Stimulated activated CD8-positive, alpha-beta memory T cell treated with anti-CD3 and anti-CD28 coated beads, Interleukin-15, amount 100 ng/mL, for 24 hours (primary cell): ENCODE measurements at regions not wholly inside any gene's neighbourhood (a gene's known extent, or its start where the extent isn't known, plus 50 kb on each side); places are given as distances from the start of the nearest gene placed in this dataset.

ENCODE experiments used
- DNase-seq: peaks from one replicate; pipeline ENCODE4 v3.0.0-alpha.2; 2020; ENCODE audit warnings: low read depth

- DNase-seq, result no peak
Measured at GRCh38 chr9:108339251-108339650, 516.5 kb downstream of the ACTL7B start.

- DNase-seq, result no peak
Measured at GRCh38 chr9:108336575-108336974, 519.2 kb downstream of the ACTL7B start.

- DNase-seq, result no peak
Measured at GRCh38 chr9:108333530-108333983, 522.2 kb downstream of the ACTL7B start.

- no peak for DNase-seq
Measured at GRCh38 chr9:108331596-108331995, 524.2 kb downstream of the ACTL7B start.

GRCh38 chr9:108325406-108325805 lies 530.4 kb downstream of the ACTL7B start:
- DNase-seq, result no peak

GRCh38 chr9:108323615-108324014 lies 532.2 kb downstream of the ACTL7B start:
- no peak for DNase-seq

DNA sequence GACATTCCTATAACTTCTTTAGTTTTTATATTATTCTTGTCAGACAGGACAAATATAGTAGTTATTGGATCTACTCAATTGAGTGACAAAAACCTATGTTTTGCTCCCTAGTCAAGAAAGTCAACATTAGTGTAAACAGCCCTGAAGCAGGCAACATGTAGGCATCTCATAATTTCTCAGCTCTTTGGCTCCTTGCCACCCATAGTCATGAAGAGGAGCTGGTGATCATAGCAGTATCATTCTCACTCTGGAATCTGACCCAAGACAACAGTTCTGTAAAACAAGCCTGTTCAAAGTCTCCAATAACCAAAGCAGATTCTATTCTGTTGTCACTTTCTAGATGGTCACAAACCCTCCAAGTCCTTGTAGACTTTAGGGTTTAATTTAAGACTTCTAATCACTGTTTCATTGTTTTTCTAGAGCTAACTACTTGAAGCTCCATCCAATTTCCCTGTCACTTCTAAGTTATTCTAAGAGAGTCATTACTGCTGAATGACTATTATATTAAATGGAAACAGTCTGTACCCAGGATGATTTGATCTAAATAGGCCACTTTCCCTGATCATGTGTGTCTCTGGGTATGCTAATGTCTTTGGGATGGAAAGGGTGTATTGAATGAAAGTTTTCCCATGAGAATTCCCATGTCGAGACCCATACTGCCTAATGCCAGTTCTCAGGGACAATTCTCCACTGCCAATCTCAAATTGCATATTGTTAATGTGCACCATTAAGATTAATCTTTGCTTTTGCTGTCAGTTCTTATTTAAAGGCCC lies 533.3 kb downstream of the ACTL7B start:
- DNase-seq, result no peak

- no peak for DNase-seq
Measured at GRCh38 chr9:108316630-108317029, 539.2 kb downstream of the ACTL7B start.

DNA sequence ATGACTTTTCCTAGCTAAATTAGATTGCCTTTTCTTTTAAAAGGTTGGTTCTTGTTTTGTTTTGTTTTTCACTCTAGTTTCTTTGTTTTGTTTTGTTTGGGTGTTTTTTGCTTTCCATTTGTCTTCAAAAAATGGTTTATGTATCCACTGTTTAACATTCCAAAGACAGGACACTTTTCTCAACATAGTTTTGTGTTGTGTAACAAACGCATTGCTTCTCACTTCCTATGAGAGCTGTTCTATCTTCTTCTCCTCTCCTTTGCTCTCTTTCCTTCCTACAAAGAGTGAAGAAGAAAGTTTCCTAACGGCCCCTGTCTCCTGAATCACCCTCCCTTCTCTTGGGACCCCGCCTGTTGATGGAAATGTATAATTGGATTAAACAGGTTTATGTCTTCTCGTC lies 539.7 kb downstream of the ACTL7B start:
- no peak for DNase-seq

DNA sequence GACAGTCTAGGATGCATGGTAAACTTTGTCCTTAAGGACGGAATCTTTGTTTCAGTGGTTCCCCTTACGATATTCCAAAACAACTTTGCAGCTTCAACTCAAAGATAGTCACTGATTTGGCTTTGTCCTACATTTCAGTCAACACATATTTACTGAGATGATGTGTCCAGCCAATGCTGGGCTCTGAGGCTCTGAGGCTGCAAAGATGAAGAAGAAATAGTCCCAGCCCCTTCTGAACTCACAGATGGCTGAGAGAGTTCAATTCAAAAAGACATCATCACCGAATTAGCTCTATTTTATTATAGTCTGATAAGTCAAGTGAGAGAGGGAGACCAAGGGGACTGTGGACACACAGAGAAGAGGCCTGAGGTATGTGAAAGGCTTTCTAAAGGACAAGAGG lies 544.0 kb downstream of the ACTL7B start:
- no peak for DNase-seq

- no peak for DNase-seq
Measured at GRCh38 chr9:108310202-108310601, 545.6 kb downstream of the ACTL7B start.

GRCh38 chr9:108300306-108301287 lies 555.2 kb downstream of the ACTL7B start:
- no peak for DNase-seq

DNA sequence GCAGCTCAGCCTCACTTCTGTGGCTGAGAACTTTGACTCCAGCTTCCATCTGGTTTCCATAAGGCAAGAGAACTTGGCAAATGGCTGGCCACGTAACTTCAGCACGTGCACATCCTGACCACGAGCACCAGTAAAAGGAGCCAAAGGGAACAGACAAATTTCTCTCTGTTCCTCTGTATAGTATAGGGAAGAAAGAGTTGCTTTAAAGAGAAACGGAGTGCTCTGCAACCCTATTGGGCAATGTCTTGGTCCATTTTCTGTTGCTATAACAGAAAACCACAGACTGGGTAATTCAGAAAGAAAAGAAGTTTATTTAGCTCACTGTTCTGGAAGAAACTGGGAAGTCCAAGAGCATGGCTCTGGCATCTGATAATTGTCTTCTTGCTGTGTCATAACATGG lies 558.7 kb downstream of the ACTL7B start:
- no peak for DNase-seq

GRCh38 chr9:108296056-108296455 lies 559.7 kb downstream of the ACTL7B start:
- no peak for DNase-seq

DNA sequence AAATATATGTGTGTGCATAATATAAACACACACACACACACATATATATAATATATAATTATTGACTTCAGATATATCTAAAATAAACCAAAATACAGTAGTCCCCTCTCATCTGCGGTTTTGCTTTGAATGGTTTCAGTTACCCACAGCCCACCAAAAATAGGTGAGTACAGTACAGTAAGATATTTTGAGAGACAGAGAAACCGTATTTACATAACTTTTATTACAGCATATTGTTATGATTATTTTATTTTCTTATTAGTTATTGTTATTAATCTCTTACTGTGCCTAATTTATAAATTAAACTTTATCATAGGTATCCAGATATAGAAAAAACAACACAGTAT lies 564.2 kb downstream of the ACTL7B start:
- no peak for DNase-seq

GRCh38 chr9:108290839-108291585 lies 564.8 kb downstream of the ACTL7B start:
- no peak for DNase-seq

DNA sequence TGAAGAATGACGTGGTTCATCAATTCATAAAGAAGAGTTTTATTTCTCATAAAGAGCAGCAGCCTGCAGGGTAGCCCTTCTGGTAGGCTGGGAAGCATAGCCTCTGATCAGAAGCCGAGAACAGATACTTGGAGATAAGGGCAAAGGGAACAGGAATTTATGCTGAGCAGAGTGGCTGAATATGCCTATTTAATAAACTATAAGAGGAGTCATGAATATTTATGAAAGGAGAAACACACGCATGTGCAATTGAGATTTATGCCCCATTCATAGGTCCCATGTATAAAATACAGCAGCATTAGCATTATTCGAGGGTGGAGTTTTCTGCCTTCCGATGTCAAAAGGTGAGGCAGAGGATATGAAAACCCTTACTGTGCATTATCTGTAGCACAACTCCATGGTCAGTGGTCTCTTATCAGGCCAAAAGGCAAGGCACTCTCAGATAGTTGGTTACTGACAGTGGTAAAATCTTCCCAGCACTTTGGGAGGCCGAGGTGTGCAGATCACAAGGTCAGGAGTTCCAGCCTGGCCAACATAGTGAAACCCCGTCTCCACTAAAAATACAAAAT lies 569.1 kb downstream of the ACTL7B start:
- DNase-seq, result no peak

GRCh38 chr9:108283696-108284095 lies 572.1 kb downstream of the ACTL7B start:
- no peak for DNase-seq

DNA sequence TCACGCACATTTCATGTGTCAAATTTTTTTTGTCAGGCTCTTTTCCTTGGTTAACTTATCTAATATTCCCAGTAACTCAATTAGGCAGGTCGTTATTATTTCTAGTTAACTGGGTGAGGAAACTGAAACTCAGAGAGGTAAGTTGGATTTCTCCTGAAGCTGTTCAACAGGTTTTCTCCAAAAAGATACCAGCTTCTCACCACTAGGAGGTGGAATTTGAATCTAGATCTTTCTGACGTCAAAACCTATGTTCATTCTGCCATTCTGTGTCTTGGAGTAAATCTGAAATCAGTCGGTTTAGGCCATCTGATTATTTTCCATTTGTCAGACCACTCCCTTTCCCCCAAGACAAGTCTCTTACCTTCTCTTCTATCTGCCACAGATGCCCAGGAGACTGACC lies 572.9 kb downstream of the ACTL7B start:
- DNase-seq, result no peak

DNA sequence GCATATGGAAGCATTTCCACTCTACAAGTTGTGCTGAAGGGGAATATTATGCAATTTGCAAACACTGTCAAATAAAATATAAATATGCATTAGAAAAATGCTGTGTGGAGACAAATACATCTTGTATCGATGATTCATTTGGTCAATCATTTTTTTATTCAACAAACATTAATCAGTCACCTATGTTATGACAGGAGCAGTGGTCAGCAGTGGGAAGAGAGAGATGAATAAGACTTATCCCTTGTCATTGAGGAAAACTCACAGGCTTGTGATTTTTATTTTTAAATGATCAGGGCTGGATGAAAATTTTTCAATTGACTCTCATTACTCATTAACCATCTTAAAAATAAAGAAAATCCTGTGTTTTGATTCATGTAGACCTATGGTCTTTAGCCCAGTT lies 574.1 kb downstream of the ACTL7B start:
- DNase-seq, result no peak

DNA sequence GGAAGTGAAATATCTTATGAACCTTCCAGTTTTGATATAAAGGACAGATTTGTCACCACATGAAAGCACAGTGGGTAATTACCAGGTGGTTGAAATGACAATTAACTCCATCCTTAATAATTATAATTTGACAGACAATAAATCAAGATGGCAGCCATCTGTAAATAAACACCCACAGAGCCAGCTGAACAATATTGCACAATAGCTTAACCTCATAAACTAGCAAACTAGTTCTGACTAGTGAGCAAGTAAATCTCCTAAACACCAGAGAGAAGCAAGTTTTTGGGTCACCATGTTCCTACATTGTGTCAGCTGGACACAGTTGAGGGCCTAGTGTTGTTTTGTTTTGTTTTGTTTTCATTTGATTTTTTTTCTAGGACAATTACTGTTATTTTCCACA lies 577.4 kb downstream of the ACTL7B start:
- DNase-seq, result no peak

- DNase-seq, result no peak
Measured at GRCh38 chr9:108277216-108277615, 578.6 kb downstream of the ACTL7B start.
